ENCODE measurements at regions not wholly inside any gene's neighbourhood (a gene's known extent, or its start where the extent isn't known, plus 50 kb on each side); places are given as distances from the start of the nearest gene placed in this dataset.

DNA sequence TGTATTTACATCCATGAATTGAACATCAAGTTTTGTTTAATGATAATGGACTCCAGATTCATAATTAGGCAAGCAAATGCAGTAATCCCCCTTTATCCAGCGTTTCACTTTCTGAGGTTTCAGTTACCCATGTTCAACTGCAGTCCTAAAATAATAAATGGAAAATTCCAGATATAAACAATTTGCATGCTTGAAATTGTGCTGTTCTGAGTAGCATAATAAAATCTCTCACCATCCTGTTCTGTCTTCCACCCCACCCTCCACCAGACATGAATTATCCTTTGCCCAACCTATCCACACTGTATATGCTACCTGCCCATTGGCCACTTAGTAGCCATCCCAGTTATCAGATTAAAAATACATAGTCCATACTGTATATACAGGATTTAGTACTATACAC lies 224.5 kb upstream of the CHAC2 start:
- DNase-seq (ENCODE audit: low spot score) = no peak
- TF ChIP-seq, protein P1, sequence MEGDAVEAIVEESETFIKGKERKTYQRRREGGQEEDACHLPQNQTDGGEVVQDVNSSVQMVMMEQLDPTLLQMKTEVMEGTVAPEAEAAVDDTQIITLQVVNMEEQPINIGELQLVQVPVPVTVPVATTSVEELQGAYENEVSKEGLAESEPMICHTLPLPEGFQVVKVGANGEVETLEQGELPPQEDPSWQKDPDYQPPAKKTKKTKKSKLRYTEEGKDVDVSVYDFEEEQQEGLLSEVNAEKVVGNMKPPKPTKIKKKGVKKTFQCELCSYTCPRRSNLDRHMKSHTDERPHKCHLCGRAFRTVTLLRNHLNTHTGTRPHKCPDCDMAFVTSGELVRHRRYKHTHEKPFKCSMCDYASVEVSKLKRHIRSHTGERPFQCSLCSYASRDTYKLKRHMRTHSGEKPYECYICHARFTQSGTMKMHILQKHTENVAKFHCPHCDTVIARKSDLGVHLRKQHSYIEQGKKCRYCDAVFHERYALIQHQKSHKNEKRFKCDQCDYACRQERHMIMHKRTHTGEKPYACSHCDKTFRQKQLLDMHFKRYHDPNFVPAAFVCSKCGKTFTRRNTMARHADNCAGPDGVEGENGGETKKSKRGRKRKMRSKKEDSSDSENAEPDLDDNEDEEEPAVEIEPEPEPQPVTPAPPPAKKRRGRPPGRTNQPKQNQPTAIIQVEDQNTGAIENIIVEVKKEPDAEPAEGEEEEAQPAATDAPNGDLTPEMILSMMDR (IDR thresholded peaks at IDR 0.05) = no peak
- no peak overlapping the region for H3K4me3 ChIP-seq
- no peak overlapping the region for H3K27ac ChIP-seq

DNA sequence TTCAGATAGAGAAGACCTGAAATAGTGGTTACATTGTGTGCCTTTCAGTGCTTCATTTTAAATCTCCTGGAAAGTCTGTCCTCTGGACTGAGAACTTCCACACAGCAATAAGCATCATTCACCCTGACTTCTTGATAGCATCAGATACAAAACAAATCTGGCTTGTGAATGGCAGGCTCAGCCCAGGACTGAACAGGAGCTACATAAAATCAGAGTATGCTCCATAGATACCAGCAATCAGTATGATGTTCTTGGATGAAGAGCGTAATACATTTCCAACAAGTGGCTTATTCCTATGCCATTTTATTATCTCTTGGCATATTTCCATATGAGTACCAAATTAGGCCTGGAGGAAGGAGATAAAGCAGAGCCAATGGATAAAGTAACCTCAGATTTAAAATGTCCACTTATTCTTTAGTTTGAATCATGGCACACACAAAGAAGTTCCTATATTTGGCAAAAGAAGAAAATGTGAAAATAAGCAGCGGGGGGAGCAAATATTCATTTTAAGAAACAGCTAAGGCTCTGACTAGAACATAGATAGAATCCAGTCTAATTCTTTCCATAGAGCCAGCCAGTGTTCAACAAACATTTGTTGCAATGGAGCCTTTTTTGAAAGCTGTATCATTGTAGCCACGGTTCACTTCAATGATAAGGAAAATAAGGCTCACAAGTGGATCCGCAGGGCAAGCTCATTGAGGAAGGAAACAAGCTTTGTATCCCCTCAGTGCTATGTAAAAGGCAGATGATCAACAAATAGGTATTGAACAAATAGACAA lies 230.8 kb upstream of the CHAC2 start:
- H3K27ac ChIP-seq = peak overlapping the region in 1 of 2 donors; percentile 48
- no peak for DNase-seq (ENCODE audit: low spot score)
- TF ChIP-seq, protein P1 (IDR thresholded peaks at IDR 0.05) = no peak
- H3K4me3 ChIP-seq = no peak overlapping the region

DNA sequence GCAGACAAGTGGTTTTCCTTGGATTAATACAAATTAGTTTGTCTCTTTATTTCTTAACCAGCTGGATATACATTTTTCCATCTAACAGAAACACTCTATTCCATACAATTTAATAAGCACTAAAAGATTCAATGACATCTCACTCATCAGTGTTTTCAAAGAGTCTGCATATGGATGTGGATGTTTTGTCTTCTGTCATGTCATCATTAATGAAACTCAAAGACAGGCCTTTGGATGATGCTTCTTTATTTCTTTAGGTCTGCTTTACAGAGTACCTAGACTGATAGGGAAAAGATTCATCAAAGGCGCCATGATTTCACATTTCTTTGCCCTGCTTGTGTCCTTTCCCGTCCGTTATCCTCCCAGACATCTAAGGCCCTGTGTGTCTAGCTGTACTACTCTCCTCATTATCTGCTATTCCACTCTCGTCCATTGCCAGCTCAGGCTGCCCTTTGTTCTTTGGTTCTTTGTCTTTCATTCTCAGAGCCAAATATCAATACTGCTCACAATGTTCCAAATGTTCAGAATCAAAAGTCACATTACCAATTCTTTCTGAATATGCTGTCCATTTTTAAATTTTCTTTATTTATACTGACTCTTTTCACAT lies 232.3 kb upstream of the CHAC2 start:
- TF ChIP-seq, protein P1 (IDR thresholded peaks at IDR 0.05) = no peak
- no peak overlapping the region for H3K27ac ChIP-seq
- no peak overlapping the region for H3K4me3 ChIP-seq
- DNase-seq (ENCODE audit: low spot score) = no peak

DNA sequence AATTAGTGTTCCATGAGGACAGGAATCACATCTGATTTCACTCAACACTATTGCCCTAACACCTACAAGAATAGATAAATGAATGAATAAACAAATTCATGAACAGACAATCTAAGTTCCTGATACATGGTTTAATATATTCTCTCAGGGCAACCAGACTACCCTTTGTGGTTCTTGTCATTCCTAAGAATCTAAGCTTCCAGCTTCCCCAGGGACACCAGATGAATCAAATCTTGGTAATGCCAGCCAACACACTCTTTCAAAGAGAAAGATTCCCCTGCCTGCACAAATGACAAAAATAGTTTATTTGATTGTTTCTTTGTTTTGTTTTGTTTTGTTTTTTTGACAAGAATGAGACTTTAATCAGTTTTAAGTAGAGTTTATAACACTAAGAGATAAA lies 237.5 kb upstream of the CHAC2 start:
- no peak overlapping the region for H3K4me3 ChIP-seq
- TF ChIP-seq, protein P1 (IDR thresholded peaks at IDR 0.05) = no peak
- H3K27ac ChIP-seq = no peak overlapping the region
- no peak for DNase-seq (ENCODE audit: low spot score)

DNA sequence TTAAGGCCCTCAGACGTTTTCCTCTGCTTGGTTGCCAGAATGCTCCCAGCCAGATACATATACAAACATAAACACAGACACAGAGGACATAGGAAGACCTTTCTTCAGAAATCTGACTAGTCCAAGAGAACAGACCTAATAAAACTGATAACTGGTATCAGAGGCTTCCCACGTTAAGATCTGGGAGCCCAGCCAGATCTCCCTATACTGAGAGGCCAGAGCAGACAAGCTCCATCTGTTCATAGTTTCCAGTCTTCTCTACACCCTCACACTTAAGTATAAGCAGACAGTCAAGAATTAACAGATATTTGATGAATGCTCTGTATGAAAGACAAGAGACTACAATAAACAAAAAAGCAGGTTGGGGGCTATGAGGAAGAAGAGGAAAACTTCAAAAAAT lies 240.5 kb upstream of the CHAC2 start:
- no peak overlapping the region for H3K27ac ChIP-seq
- H3K4me3 ChIP-seq = no peak overlapping the region
- TF ChIP-seq, protein P1 (IDR thresholded peaks at IDR 0.05) = no peak
- no peak for DNase-seq (ENCODE audit: low spot score)

DNA sequence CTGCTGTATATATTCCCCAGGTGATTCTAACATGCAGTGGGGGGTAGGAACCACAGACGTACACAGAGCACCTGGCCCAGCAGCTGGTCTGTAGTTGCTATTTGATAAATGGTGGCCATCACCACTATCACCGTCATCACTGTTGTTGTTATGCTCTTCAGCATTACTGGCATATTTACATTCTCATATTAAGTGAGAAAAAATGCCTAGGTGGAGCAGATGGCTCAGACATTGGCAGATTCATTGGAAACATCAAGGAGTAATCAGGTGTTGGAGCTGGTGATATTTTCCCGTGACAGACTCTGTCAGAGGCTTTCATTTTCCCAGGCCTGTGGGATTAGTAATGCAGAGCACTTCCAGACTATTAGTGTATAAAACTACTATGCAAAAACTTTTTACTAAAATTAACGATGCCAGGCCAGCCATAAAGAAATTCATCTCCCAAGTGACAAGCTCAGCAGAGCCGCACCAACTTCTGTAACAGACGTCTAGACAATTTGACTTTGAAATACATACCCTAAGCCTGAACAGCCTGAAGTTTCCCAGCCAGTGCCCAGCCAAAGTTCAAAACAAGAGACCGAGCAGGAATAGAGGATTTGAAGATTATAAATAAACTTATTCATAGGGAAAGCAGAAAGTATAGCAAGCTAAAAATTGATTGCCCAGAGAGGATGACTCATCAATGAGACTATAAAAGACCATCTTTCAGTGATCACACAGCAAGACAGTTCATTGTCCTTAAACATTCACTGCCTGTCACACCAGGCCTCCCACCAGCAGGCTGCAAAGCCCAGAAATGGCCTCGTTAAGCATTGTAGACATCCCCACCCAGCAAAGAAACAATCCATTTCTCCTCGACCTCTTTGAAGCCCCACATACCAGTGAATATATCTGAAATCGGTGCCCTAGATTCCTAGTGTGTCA lies 247.4 kb upstream of the CHAC2 start:
- DNase-seq (ENCODE audit: low spot score) = no peak
- Histone ChIP-seq H3K27ac (peak overlapping the region in 1 of 2 donors; percentile 38), H3K4me3 (no peak overlapping the region)
- TF ChIP-seq, protein P1 (IDR thresholded peaks at IDR 0.05) = no peak
